HG03571 (cell line): ENCODE measurements at regions not wholly inside any gene's neighbourhood (a gene's known extent, or its start where the extent isn't known, plus 50 kb on each side); places are given as distances from the start of the nearest gene placed in this dataset.
"Not testable (repeated sequence)": the region's sequence is repeated elsewhere in the genome, so short reads cannot be mapped to it uniquely, and the experiment has no call there.

Experiments used
- ATAC-seq: cut with Tn5 transposase; IDR thresholded peaks from one replicate; pipeline ENCODE4 v1.9.1; 2021; ENCODE audit not compliant: unreplicated experiment

DNA sequence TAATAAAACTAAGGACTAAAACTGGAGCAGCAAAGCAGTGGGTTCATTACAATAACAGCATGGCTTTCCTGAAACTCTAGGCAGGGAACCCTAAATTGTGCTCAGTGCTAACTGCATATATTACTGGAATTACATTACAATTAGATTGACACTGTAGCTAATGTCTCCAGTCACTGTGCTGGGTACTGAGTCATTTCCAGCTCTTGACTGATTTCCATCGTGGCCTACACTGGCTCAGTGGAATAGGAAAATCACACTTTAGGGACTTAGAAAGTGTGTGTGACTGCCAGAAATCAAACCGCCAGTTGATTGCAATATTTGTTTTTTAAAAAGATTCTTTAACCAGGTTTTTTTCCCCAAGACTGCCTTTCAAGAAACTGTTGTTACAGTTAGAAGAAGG lies 1447.4 kb upstream of the GOT2 start:
- ATAC-seq: no peak

DNA sequence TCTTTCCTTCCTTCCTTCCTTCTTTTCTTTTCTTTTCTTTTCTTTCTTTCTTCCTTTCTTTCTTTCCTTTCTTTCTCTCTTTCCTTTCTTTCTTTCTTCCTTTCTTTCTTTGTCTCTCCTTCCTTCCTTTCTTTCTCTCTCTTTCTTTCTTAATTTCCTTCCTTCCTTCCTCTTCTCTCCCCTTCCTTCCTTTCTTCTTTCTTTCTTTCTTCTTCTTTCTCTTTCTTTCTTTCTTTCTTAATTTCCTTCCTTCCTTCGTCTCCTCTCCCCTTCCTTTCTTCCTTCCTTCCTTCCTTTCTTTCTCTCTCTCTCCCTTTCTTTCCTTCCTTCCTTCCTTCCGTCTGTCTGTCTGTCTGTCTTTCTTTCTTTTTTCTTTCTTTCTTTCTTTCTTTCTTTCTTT lies 1446.5 kb upstream of the GOT2 start:
- ATAC-seq: no peak

DNA sequence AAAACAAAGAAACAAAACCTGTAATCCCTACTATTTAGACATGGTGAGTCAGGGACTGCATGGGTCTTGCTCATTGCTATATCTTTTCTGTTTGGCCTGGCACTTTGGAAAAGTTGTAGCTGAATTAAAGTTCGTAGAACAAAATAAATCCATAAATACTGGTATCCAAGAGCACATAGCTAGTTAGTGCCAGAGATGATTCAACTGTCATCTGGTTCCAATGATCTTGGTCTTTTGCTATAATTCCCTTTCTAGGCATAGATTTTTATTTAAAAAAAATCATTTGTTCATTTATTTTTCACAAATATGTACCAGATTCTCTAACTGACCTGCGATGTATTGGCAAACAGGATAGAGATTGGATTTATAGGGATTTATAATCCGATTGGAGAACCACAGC lies 1436.1 kb upstream of the GOT2 start:
- no peak for ATAC-seq

DNA sequence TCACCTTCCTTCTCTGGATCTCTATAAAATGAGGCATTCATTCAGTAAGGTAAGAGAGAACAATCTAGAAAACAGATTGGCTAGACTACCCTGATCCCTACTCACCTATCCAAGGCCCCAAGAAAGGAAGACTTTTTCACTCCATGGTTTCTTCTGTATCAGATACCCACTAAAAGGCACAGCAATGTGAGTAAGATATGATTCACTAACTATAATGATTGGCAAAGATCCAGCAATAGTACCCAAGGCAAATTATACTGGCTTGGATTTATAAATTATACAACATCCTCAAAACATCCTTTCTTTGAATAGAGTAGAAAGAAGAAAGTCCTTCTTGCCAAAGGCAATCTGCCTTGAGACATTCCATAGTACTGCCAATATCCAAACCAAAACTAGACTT lies 1432.0 kb upstream of the GOT2 start:
- ATAC-seq: no peak

DNA sequence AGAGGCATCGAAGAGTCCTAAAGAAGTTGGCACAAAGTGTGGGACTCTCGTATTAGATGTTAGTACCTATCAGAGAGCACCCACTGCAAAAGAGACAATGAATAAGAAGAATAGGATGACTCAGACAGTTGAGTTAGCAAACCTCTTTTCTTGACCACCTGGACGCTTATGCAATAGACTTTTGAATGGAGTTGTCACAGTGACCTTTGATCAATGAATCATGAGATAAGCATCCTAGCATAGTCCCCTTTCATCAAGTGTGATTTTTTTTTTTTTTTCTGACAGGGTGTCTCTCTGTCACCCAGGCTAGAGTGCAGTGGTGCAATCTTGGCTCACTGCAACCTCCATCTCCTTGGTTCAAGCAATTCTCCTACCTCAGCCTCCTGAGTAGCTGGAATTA lies 1417.9 kb upstream of the GOT2 start:
- no peak for ATAC-seq

DNA sequence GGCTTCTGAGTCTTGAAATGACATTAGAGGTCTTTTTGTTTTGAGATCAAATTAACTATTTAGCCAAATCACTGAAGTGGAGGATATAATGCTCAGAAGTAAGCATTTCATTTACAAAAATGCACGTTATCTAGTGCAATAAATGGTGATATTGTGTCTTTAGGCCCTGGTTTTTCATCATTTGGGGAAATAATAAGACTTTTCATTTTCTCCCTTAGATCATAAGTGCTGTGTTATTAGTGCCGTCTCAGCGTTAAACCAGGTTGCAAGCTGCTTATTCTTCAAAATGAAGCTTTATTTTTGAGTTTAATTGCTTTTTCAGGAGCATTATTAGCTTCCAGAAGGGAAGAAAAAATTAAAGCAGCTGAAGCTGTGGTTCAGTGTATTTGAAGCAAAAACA lies 1416.8 kb upstream of the GOT2 start:
- ATAC-seq: no peak

DNA sequence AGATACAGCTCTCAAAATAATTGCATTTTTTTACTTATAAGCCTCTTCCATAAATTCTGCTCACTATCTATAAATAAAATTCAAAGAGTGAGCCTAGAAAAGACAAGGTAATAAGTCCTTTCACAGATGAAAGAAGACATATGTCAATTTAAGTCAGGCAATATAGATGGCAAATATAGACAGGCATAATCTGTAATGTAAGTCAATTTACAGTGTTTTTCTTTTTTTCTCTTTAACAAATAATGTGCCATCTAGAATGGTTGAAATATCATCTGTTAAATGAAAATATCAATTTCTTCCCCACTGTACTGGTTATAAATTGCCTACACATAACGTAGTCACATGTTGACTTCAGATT lies 1409.2 kb upstream of the GOT2 start:
- no peak for ATAC-seq

DNA sequence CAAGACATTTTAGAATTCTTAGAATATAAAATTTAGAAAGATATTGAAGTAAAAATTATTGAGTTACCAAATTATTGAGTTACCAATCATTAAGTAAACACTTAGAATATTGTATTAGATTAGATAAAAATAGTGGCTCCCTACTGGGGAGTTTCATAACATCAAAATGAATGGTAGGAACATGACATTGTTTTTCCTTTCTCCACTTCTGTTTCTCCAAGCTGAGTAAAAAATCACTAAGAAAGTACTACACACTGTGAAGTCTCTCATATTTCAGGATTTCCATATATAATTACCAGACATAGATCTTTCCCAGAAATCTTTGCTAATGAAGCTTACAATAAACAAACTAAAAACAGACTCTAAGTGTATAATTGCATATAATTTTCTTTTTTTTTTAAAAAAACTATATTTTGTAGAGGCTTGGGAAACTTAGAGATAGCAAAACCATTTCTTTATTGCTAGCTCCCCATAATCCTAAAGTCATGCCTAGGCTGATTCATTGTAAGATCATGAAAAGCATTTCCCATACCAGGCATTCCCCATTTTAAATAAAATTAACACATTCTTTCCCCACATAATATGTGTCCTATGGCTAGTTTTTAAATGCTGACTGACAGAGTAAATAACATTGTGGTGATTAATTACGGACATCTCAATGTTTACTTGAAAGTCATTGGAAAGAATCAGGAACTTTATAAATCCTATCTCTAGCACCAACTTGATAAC lies 1408.7 kb upstream of the GOT2 start:
- no peak for ATAC-seq

DNA sequence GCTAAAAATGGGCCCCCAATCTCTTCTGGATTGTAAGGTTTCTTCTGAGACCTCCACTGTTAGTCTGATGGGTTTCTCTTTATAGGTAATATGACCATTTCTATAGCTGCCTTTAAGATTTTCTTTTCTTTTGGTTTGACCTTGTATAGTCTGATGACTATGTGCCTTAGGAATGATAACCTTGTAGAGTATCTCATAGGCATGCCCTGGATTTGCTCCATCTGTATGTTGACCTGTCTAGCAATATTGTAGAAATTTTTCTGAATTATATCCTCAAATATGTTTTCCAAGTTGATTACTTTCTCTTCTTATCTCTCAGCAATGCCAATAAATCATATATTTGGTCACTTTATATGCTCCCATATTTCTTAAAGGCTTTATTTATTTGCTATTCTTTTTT lies 1403.8 kb upstream of the GOT2 start:
- ATAC-seq: no peak

DNA sequence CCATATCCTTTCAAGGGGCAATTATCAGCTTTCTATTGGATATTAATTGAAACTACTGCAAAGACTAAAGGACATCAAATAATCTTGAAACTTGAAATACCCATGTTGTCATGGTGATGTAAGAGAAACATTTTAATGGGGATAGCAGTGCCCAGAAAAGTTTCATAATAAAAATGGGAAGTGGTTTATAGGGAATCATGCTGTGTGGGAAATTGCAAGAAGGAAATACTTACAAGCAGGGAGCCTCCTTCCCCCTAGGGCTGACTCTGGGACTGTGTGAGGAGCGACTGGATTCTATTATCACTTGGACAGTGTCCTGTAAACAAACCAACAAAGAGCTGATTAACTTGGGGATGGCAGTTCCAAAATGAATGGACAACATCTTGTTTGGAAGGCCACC lies 1393.1 kb upstream of the GOT2 start:
- no peak for ATAC-seq

DNA sequence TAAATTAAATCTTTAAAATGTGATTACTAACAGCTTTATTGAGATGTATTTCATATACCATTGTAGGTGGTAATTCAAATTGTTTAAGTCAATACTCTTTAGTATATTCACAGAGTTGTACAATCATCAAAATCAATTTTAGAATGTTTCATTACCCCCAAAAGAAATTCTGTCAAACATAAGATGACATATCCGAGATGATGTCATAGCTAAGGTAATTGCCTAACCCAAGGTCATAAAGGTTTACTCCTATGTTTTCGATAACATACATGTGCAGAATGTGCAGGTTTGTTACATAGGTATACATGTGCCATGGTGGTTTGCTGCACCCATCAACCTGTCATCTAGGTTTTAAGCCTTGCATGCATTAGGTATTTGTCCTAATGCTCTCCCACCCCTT lies 1392.0 kb upstream of the GOT2 start:
- ATAC-seq: not testable (repeated sequence)

DNA sequence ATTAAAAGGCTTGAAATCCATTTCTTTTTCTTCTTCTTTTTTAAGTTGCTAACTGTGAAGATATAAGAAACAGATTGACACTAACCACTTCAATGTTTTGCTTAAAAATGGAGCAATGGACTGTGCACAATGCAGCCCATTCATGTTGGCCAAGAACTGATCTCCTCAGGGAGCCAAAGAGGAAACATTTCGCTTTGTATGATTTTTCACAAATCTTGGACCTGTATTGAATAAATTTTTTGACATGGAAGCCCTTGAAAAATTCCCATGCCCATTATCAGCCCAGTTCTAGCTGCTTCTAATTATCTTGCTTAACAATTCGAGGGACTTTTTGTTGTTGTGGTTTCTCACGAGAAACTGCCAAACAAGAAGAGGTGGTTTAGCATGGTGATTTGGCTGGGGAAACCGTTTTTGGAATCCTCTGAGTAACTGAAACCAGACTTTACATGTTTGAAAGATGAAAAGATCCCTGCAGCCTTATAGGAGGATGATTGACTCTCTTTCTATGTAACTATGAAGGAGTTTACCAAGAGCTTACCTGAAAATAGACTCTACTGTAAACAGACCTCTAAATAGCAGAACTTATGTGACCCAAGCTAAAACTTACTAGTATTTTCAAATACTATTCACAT lies 1389.4 kb upstream of the GOT2 start:
- no peak for ATAC-seq

DNA sequence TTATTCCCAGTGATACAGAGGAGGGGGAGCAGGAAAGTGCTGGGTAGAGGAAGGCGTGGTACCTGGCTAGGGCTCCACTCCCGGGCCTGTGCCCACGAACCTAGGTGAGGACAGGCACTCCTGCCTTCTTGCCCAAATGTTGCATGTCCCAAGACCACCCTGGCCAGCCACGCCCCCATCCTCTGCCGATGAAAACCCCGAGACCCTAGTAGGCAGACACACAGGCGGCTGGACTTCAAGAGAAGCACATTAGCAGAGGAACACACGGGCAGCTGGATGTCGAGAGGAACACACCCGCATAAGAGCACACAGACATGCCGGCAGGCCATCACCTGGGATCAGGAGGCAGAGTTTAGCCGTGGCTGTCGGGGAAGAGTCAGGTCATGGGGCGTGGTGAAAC lies 1386.5 kb upstream of the GOT2 start:
- no peak for ATAC-seq

DNA sequence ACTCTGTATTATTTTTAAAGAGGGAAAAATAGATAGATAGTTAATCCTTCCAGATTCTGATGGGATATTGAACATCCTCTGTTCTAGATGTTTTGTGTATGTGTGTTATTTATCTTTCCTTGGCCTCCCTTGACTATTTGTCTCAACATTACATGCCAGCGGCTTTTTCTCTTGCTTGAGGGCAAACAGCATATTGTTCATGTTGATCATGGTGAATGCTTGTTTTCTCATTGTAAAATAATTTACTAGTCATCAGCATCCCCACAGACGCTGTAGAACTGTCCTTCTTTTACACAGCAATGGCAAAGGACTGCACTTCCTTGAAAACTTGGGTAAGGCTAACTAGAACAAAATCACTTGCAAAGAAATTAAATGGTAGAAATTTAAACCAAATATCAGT lies 1376.4 kb upstream of the GOT2 start:
- no peak for ATAC-seq

DNA sequence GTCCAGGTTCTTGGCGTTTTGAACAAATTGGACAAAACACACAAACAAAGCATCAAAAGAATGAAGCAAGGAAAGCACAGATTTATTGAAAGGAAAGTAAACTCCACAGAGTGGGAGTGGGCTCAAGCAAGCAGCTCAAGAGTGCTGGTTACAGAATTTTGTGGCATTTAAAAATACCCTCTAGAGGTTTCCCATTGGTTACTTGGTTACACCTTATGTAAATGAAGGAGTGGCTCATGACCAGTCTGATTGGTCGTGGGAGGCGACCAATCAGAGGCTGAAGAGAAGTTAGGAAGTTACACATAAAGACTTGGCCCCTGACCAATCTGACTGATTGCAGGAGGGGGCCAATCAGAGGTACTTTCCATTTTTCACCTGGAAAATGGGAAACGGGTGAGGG lies 1373.8 kb upstream of the GOT2 start:
- ATAC-seq: no peak

DNA sequence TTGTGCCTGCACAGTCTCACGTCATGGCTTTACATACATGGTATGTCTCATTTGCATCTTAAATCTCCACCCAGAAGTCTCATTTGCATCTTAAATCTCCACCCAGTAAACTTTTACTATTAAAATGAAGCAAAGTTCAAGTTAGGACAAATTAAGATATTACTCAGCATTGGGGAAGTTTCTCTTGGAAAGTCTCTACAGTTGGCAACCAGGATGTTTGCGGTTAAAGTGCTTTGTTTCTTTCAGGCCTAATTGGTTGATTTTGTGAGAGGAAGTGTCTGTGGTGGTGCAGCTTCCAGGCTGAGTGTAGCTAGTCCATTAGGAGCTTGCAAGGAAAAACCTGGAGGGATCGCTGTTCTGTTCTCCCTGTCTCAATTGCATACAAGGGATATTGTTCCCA lies 1373.3 kb upstream of the GOT2 start:
- ATAC-seq: no peak

DNA sequence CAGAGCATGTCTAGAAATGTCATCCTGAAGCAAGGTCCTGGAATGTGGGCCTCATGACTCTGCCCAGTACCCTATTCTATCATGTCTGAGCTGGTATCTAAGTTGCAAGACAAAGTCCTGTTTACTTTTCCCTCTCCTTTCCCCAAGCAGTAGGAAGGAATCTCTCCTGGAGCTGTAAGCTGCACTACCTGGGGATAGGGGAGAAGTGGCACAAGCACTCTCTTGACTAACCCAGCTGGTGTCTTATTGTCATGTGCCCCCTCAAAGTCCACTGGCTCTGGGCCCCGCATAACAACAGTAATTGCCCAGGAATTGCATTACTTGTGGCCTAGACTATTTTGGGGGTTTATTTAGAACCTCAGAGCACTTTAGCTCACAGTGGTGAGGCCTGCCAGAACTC lies 1366.3 kb upstream of the GOT2 start:
- no peak for ATAC-seq

DNA sequence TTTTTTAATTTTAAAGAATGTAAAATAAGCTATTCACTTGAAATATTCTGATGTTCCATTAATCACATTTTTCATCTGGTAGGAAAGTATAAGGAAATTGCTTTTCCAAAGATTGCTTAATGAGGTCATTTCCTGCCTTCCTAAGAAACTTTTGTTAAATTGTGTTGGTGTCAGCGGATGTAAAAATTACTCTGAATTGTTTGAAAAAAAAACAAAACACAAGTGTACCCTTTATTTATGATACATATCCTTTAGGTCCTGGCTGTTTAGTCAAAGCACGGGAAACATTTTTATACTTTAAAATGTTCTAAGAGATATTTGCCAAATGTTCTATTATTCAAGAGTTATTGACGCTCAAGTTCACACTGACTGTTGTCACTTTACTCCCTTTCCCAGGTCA lies 1357.4 kb upstream of the GOT2 start:
- ATAC-seq: no peak

DNA sequence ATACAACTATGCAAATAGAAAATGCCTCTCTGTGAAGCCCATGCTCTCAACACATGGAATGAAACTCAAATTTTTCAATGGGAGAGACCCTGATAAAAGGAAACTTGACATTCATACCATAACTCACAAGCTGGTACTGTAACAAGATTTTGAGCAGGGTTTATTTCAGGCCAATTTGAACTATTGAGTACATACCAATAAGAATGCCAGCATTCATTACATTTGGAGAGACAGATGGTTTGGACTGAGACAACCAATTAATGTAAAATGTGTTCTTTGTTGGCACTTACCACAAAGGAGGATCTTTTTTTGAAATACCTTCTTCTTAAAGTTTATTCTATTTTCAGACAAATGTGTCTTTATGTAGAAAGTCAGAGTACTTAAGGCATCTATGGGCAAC lies 1357.0 kb upstream of the GOT2 start:
- ATAC-seq: no peak

DNA sequence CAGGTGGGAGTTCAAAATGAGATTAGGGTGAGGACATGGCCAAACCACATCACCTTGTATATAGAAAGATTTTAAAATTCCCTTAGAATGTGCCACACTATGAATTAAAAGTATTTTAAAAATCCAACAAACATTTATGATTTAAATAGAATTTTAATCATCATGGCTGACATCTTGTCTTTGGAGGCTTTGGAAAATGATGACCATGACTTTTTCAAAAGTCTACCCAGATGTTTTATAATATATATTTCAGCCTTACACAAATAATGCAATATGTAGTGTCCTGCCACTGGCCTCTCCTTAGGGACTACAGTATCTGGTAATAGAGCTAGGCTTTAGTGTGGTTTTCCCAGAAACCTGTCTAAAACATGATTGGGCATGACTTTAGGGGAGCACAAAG lies 1353.4 kb upstream of the GOT2 start:
- no peak for ATAC-seq

DNA sequence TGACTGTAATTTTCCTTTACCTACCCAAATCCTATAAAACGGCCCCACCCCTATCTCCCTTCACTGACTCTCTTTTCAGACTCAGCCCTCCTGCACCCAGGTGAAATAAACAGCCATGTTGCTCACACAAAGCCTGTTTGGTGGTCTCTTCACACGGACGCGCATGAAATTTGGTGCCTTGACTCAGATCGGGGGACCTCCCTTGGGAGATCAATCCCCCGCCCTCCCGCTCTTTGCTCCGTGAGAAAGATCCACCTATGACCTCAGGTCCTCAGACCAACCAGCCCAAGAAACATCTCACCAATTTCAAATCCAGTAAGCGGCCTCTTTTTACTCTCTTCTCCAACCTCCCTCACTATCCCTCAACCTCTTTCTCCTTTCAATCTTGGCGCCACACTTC lies 1344.7 kb upstream of the GOT2 start:
- ATAC-seq: not testable (repeated sequence)

DNA sequence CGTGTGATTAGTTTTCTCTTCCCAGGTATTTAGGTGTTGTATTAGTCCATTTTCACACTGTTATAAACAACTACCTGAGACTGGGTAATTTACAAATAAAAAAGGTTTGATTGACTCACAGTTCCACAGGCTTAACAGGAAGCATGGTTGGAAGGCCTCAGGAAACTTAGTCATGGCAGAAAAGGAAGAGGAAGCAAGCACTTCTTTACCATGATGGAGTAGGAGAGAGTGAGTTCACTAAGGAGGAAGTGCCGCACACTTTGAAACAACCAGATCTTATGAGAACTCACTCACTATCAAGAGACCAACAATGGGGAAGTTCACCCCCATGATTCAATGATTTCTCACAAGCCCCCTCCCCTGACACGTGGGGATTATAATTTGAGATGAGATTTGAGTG lies 1343.7 kb upstream of the GOT2 start:
- no peak for ATAC-seq

DNA sequence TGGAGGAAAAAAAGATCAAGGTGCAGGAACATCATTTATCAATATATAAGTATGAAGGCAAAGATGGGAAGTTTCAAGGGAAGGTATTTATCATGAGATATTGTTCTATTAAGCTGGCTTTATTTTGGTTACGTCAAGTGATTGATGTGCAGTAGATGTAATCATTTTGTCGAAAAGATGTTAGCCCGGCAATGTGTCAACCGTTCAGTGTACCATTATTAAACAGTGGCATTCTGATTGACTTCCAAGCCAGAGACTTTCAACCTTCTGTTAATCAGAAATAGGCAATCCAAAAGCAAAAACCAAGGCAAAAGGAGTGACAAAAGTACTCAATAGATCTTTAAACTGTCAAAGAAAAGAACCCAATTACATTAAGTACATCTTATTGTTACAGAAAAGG lies 1340.3 kb upstream of the GOT2 start:
- ATAC-seq: no peak
